Colonic mucosa (tissue), 4 donors: ENCODE measurements at regions not wholly inside any gene's neighbourhood (a gene's known extent, or its start where the extent isn't known, plus 50 kb on each side); places are given as distances from the start of the nearest gene placed in this dataset.

Experiments
- DNase-seq: peaks from one replicate; pipeline ENCODE4 v3.0.0-alpha.2; 2020
- H3K27ac ChIP-seq: fragments of 200-600 bp; one replicate; pipeline ENCODE4 v1.8.0; 2021
- H3K27me3 ChIP-seq: fragments of 200-600 bp; one replicate; pipeline ENCODE4 v1.8.0; 2021
- H3K36me3 ChIP-seq: fragments of 200-600 bp; one replicate; pipeline ENCODE4 v1.8.0; 2021
- H3K4me1 ChIP-seq: fragments of 200-600 bp; one replicate; pipeline ENCODE4 v1.8.0; 2021; ENCODE audit warnings: mild to moderate bottlenecking
- H3K4me3 ChIP-seq: fragments of 200-600 bp; one replicate; pipeline ENCODE4 v1.8.0; 2021
- H3K9ac ChIP-seq, 2 donors: one replicate each; pipeline ENCODE4 v1.7.0; 2013; ENCODE audit warnings: control low read depth in 2 of 2, low read depth in 2 of 2, low read length in 2 of 2
- H3K9me3 ChIP-seq: fragments of 200-600 bp; one replicate; pipeline ENCODE4 v1.8.0; 2021
- intact Hi-C: fragments of 100-400 bp; cut with DNase I; formaldehyde crosslinking; loops from one replicate; pipeline ENCODE4 v1.14.1; 2022
- TF ChIP-seq, protein P1 (sequence below): fragments of 200-600 bp; IDR thresholded peaks from one replicate; pipeline ENCODE4 v1.8.0; 2022; ENCODE audit warnings: antibody characterized with exemption, mild to moderate bottlenecking
- donor health status: healthy.
- donor health status: DM: no; HTN: no; CAD: no.
- donor health status: DM: no; HTN: no; CAD: no.

GRCh38 chr7:84502239-84502638 lies 307.6 kb upstream of the SEMA3A start:
- Histone ChIP-seq H3K36me3 (no peaks in the 10 kb centered on the region), H3K9ac (no peak overlapping the region), H3K27ac (no peak overlapping the region), H3K4me1 (no peaks in the 10 kb centered on the region), H3K27me3 (no peaks in the 10 kb centered on the region), H3K9me3 (no peaks in the 10 kb centered on the region), H3K4me3 (no peak overlapping the region)
- no peak for DNase-seq
- TF ChIP-seq, protein P1, sequence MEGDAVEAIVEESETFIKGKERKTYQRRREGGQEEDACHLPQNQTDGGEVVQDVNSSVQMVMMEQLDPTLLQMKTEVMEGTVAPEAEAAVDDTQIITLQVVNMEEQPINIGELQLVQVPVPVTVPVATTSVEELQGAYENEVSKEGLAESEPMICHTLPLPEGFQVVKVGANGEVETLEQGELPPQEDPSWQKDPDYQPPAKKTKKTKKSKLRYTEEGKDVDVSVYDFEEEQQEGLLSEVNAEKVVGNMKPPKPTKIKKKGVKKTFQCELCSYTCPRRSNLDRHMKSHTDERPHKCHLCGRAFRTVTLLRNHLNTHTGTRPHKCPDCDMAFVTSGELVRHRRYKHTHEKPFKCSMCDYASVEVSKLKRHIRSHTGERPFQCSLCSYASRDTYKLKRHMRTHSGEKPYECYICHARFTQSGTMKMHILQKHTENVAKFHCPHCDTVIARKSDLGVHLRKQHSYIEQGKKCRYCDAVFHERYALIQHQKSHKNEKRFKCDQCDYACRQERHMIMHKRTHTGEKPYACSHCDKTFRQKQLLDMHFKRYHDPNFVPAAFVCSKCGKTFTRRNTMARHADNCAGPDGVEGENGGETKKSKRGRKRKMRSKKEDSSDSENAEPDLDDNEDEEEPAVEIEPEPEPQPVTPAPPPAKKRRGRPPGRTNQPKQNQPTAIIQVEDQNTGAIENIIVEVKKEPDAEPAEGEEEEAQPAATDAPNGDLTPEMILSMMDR = no peak
- intact Hi-C loops = no loop called here

GRCh38 chr7:84497873-84498272 lies 303.3 kb upstream of the SEMA3A start:
- H3K9ac ChIP-seq = no peak overlapping the region
- no peak overlapping the region for H3K4me3 ChIP-seq
- DNase-seq = no peak
- H3K36me3 ChIP-seq = no peaks in the 10 kb centered on the region
- H3K4me1 ChIP-seq = no peaks in the 10 kb centered on the region
- H3K27me3 ChIP-seq = no peaks in the 10 kb centered on the region
- H3K9me3 ChIP-seq = no peaks in the 10 kb centered on the region
- H3K27ac ChIP-seq = no peak overlapping the region
- intact Hi-C loops = no loop called here
- TF ChIP-seq, protein P1 = no peak

DNA sequence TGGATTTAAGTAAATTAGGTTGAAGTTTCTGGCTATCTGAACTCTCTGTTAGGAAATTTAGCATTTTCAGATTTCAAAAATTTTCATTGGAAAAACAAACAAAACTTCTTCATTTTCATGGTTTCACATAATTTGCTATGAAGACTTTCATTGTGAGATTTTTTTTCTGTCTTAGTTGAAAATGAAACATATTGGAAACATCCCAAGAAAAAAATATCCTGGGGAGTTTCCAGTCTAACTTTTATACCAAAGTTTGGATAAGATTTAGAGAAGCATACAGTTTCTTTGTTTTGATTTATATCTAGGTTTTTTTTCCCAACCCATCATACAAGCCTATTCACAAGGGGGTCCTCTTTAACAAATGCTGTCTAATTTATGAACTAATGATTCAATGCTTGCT lies 300.5 kb upstream of the SEMA3A start:
- Histone ChIP-seq H3K9ac (no peak overlapping the region), H3K4me1 (no peaks in the 10 kb centered on the region), H3K36me3 (no peaks in the 10 kb centered on the region), H3K27ac (no peak overlapping the region), H3K27me3 (no peaks in the 10 kb centered on the region), H3K4me3 (no peak overlapping the region), H3K9me3 (no peaks in the 10 kb centered on the region)
- TF ChIP-seq, protein P1 = no peak
- no peak for DNase-seq
- intact Hi-C loops = no loop called here

GRCh38 chr7:84492098-84493034 lies 297.8 kb upstream of the SEMA3A start:
- H3K4me3 ChIP-seq = no peak overlapping the region
- TF ChIP-seq, protein P1 = no peak
- no peak for DNase-seq
- no peak overlapping the region for H3K9ac ChIP-seq
- H3K4me1 ChIP-seq = no peaks in the 10 kb centered on the region
- intact Hi-C loops = no loop called here
- no peaks in the 10 kb centered on the region for H3K9me3 ChIP-seq
- no peaks in the 10 kb centered on the region for H3K27me3 ChIP-seq
- no peak overlapping the region for H3K27ac ChIP-seq
- no peaks in the 10 kb centered on the region for H3K36me3 ChIP-seq

GRCh38 chr7:84490661-84491060 lies 296.1 kb upstream of the SEMA3A start:
- no peaks in the 10 kb centered on the region for H3K4me1 ChIP-seq
- H3K36me3 ChIP-seq = no peaks in the 10 kb centered on the region
- no peak overlapping the region for H3K9ac ChIP-seq
- intact Hi-C loops = no loop called here
- no peak for DNase-seq
- H3K27me3 ChIP-seq = no peaks in the 10 kb centered on the region
- H3K4me3 ChIP-seq = no peak overlapping the region
- no peak overlapping the region for H3K27ac ChIP-seq
- TF ChIP-seq, protein P1 = no peak
- H3K9me3 ChIP-seq = no peaks in the 10 kb centered on the region
